Caki2 (cell line): ENCODE measurements at regions not wholly inside any gene's neighbourhood (a gene's known extent, or its start where the extent isn't known, plus 50 kb on each side); places are given as distances from the start of the nearest gene placed in this dataset.
"Not testable (repeated sequence)": the region's sequence is repeated elsewhere in the genome, so short reads cannot be mapped to it uniquely, and the experiment has no call there.

Source experiments
- DNase-seq: peaks from one replicate; pipeline ENCODE4 v3.0.0-alpha.2; 2015; ENCODE audit warnings: low read depth
- in situ Hi-C: cut with HindIII; loops from 2 replicates; pipeline ENCODE4 v1.10.0; 2016; ENCODE audit warnings: low sequenced_read_pairs, low pct_unique_long_range_greater_than_20kb, mixed read lengths

- DNase-seq, result no peak
- in situ Hi-C loops, result no loop called here
Measured at GRCh38 chr3:104428337-104428925, 938.3 kb upstream of the ALCAM start.

- in situ Hi-C loops, result no loop called here
- no peak for DNase-seq
Measured at GRCh38 chr3:104429727-104430126, 937.0 kb upstream of the ALCAM start.

GRCh38 chr3:104436506-104436905, 930.2 kb upstream of the ALCAM start:
- in situ Hi-C loops, result no loop called here
- DNase-seq, result no peak

GRCh38 chr3:104437131-104437750, 929.5 kb upstream of the ALCAM start:
- peak; percentile 31 for DNase-seq
- in situ Hi-C loops, result no loop called here

GRCh38 chr3:104437891-104438290, 928.8 kb upstream of the ALCAM start:
- no peak for DNase-seq

GRCh38 chr3:104438706-104439105, 928.0 kb upstream of the ALCAM start:
- in situ Hi-C loops, result no loop called here

More at GRCh38 chr3:104437891-104438290, 928.8 kb upstream of the ALCAM start:
- in situ Hi-C loops, result no loop called here

GRCh38 chr3:104445252-104445919, 921.3 kb upstream of the ALCAM start:
- in situ Hi-C loops, result not testable (repeated sequence)
- peak; percentile 55 for DNase-seq

More at GRCh38 chr3:104438706-104439105, 928.0 kb upstream of the ALCAM start:
- DNase-seq, result no peak

- DNase-seq, result no peak
- in situ Hi-C loops, result no loop called here
Measured at GRCh38 chr3:104447681-104448080, 919.0 kb upstream of the ALCAM start.

GRCh38 chr3:104452697-104453096, 914.0 kb upstream of the ALCAM start:
- in situ Hi-C loops, result no loop called here
- DNase-seq, result no peak

- in situ Hi-C loops, result no loop called here
- DNase-seq, result no peak
Measured at GRCh38 chr3:104458657-104459056, 908.1 kb upstream of the ALCAM start.

GRCh38 chr3:104460477-104461406, 906.0 kb upstream of the ALCAM start:
- in situ Hi-C loops, result no loop called here
- peak; percentile 44 for DNase-seq

- in situ Hi-C loops, result no loop called here
- DNase-seq, result no peak
Measured at GRCh38 chr3:104461431-104461830, 905.3 kb upstream of the ALCAM start.

- in situ Hi-C loops, result no loop called here
- no peak for DNase-seq
Measured at GRCh38 chr3:104472221-104472620, 894.5 kb upstream of the ALCAM start.

GRCh38 chr3:104474011-104474410, 892.7 kb upstream of the ALCAM start:
- in situ Hi-C loops, result no loop called here
- DNase-seq, result no peak

GRCh38 chr3:104503022-104503421, 863.7 kb upstream of the ALCAM start:
- in situ Hi-C loops, result no loop called here
- DNase-seq, result no peak

- no peak for DNase-seq
- in situ Hi-C loops, result no loop called here
Measured at GRCh38 chr3:104510131-104510849, 856.4 kb upstream of the ALCAM start.

- in situ Hi-C loops, result no loop called here
- no peak for DNase-seq
Measured at GRCh38 chr3:104514371-104514770, 852.3 kb upstream of the ALCAM start.

GRCh38 chr3:104514776-104515175, 851.9 kb upstream of the ALCAM start:
- in situ Hi-C loops, result no loop called here
- DNase-seq, result no peak
